HG03342 (cell line): ENCODE measurements at regions not wholly inside any gene's neighbourhood (a gene's known extent, or its start where the extent isn't known, plus 50 kb on each side); places are given as distances from the start of the nearest gene placed in this dataset.
A peak's percentile ranks its signal among the peaks of the same experiment; 100 is the strongest.
"Not testable (repeated sequence)": the region's sequence is repeated elsewhere in the genome, so short reads cannot be mapped to it uniquely, and the experiment has no call there.

Experiments used
- ATAC-seq: cut with Tn5 transposase; IDR thresholded peaks from one replicate; pipeline ENCODE4 v1.9.1; 2021; ENCODE audit warnings: mild to moderate bottlenecking, moderate library complexity; ENCODE audit not compliant: unreplicated experiment

DNA sequence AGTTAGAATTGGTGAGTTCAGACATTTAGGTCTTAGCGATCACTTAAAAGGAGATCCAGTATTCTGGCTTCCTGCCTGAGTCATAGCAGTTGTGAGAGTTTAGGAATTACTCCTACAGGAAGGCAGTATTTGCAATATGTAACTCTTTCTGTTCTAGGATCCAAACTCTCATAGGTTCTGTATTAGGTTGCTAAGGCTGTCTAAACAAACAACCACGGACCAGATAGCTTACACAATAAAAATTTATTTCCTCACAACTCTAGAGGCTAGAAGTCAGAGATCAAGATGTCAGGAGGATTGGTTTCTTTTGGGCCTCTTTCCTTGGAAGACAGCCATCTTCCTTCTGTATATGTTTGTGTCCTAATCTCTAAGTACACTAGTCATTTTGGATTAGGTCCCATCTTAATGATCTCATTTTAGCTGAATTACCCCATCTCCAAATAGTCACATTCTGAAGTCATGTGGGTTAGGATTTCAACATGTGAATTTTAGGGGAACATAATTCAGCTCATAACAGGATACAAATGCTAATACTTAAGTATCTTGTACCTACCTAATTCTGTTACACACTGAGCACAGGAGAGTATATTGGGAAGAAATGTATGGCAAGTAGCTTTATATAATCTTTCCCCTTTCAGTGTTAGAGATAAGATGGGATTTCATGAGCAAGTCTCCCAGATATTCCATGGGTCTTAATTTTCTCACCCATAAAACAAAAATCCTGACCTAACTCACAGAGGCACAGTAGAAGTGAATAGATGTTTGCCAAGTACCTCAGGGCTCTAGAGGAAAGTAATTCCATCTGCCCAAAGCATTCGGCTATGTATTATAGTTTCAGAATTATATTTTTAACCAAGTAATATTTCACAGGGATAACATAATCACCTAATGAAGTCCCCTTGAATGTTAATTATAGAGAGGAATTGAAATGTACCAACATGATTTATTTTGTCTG is 144.4 kb downstream of the PTBP2 start:
- ATAC-seq: peak; percentile 42

DNA sequence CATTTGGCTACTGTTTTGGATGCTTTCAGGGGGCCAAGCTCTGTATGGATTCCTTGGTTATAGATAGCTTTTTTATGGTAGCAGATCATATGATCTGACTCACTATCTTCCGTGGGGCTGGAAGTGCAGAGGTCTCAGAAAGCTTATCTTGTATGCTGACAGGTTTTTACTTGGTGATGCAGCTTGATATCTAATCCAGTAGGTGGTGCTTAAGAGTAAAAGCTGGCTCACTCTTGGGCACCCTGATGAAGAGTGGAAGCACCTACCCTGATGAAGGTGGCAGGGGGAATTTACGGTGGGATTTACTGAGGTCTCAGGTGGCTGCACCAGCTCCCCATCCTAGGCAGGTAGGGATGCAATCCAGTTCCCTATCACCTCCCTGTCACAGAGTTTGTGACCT is 151.2 kb downstream of the PTBP2 start:
- ATAC-seq: no peak

- no peak for ATAC-seq
These were observed 157.1 kb downstream of the PTBP2 start for GRCh38 chr1:96878640-96879039.

DNA sequence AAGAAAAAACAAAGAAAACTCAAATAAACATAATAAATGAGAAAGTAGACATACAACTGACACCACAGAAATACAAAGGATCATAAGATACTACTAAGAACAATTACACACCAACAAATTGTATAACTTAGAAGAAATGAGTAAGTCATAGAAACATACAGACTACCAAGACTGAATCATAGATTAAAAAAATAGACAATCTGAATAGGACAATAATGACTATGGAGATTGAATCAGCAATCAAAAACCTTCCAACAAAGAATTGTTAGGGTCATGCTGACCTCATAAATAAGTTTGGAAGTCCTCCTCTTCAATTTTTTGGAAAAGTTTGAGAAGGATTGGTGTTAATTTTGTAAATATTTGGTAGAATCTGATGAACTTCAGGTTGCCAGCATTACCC is 159.0 kb downstream of the PTBP2 start:
- no peak for ATAC-seq

- no peak for ATAC-seq
These were observed 160.5 kb downstream of the PTBP2 start for GRCh38 chr1:96882096-96882495.

GRCh38 chr1:96886474-96886873 is 164.9 kb downstream of the PTBP2 start:
- no peak for ATAC-seq

GRCh38 chr1:96887501-96887900 is 165.9 kb downstream of the PTBP2 start:
- ATAC-seq: no peak

DNA sequence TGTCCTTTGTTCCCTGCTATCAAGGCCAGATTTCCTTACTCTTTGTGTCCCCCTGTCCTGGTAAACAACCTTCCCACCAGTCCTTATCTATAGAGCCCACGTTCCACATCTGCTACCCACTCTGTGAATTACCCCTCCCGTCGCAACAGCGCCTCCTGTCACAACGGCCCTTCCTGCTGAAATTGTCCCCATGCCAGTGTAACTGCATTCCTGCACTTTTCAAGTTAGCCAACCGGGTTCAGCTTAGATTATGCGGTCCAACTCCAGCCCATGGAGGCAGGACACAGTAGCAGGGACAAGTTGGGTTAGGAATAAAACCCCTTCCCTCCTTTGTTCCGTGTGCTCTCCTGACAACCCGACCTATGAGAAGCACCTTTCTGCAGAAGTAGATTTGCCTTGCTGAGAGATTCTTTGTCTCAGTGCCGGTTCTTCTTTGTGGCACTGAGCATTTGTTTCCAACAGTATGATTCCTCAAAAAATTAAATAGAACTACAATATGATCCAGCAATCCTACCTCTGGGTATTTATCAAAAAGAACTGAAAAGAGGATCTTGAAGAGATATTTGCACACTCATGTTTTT is 180.3 kb downstream of the PTBP2 start:
- no peak for ATAC-seq

GRCh38 chr1:96912248-96912647 is 190.7 kb downstream of the PTBP2 start:
- ATAC-seq: no peak

GRCh38 chr1:96915701-96916100 is 194.1 kb downstream of the PTBP2 start:
- not testable (repeated sequence) for ATAC-seq

- ATAC-seq: no peak
These were observed 196.8 kb downstream of the PTBP2 start for GRCh38 chr1:96918406-96918805.

- no peak for ATAC-seq
These were observed 200.6 kb downstream of the PTBP2 start for GRCh38 chr1:96922181-96922580.

DNA sequence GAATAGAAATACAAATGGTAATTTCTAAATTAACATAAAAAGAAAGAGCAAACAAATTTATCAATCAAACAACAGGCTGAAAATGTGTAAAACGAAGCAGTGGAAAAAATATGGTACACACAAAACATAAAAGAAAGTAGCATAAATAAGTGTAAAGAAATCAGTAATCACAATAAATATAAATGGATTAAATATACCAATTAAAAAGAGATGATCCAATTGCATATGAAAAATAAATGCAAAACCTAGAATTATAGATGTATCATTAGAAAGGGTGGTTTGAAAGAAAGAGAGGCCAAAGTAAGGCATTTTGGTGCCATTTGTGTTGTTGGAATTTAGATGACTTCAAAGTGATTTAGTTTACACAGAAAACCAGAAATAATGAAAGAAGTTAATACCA is 202.2 kb downstream of the PTBP2 start:
- no peak for ATAC-seq

DNA sequence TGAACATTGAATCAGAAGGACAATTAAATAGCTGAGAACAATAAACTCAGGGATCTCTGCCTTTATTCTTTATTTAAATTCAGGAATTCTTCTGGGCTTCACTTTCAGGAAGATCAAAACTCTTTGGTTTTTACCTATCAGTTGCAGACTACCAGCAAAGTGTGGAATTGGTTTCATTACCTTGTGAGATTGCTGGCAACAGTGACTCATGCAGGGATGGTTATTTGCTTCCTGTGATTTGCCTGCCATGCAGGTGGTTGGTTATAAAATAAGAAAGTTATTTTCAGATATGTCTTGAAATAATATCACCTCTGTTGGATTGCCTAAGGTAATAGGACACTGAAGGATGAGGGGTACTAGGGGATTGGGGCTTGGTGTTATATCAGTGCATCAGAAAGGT is 204.6 kb downstream of the PTBP2 start:
- ATAC-seq: no peak

DNA sequence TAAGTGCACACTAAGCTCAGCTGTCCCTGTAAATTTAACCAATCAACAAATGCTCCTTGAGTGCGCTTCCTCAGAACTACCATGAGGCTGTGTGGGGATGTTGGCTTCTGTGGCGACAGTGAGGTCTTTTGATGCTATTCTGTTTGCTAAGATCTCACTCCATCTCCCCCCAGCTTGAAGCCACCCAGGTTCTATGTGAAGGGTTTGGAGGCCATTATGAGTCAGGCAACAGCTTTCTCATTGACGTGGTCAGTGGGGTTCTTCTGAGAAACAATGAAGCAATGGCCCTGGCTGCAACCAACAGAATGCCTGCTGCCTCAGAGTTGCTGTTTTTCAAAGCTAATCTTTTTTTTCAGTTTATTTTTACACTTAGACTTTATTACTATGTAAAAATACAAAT is 205.5 kb downstream of the PTBP2 start:
- ATAC-seq: no peak

- no peak for ATAC-seq
These were observed 209.6 kb downstream of the PTBP2 start for GRCh38 chr1:96931136-96931535.

- no peak for ATAC-seq
These were observed 212.7 kb downstream of the PTBP2 start for GRCh38 chr1:96934282-96934681.

- ATAC-seq: no peak
These were observed 223.0 kb downstream of the PTBP2 start for GRCh38 chr1:96944432-96945092.

- no peak for ATAC-seq
These were observed 224.0 kb downstream of the PTBP2 start for GRCh38 chr1:96945509-96946084.

DNA sequence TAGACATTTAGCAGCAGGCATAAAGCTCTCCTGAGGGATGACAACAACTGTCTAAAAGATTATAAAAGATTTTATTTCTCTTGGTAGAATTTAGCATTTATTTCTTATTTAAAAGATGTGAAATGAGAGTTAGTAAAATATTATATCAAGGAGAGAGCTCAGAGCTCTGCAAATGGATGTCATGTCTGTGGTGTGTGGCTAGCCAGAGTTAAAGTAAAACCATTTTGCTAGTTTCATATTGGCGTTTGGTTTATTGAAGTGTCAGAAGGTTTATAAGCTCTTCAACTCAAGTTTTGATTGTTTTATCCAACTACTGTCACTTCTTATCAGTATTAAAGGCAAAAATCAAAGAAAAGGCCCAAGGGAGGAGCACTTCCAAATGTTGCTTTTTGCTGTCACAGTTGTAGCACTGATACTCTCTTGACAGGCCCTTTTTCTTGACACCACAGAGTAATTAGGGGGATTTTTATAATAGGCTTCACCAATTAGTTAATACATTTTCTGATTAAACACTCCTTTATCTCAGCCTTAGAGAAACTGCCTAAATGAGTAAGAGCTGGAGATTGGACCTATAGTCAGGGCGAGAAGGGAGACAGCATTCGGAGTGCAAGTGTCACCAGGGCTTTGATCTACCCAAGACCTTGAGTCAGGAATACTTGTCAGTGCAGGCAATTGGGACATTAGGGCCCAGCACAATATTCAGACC is 233.9 kb downstream of the PTBP2 start:
- ATAC-seq: no peak

GRCh38 chr1:96962216-96962615 is 240.6 kb downstream of the PTBP2 start:
- no peak for ATAC-seq
